LNCAP (cell line): ENCODE measurements at regions not wholly inside any gene's neighbourhood (a gene's known extent, or its start where the extent isn't known, plus 50 kb on each side); places are given as distances from the start of the nearest gene placed in this dataset.

Experiments
- TF ChIP-seq, protein P1 (sequence below): fragments of 450-650 bp; IDR thresholded peaks from 2 replicates; pipeline ENCODE4 v1.5.1; 2017; ENCODE audit warnings: mild to moderate bottlenecking

DNA sequence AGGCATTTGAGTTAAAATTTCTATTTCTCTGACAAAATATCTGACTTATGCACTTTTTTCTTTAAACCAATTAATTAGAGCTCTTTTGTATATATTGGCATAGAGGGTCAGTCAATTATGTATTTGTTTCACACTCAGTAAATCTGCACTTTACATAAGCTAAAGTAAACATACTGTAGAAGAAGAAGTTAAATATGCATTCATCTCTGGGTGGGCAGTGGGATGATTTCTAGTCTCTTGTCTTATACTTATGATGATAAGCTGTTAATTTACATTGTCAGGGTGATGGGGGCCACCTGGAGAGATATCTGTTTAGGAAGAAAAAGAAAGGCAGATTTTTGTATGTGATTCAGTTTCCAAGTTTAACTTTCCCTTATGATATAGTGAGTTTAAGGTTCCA lies 330.8 kb downstream of the IPO8 start:
- TF ChIP-seq, protein P1, sequence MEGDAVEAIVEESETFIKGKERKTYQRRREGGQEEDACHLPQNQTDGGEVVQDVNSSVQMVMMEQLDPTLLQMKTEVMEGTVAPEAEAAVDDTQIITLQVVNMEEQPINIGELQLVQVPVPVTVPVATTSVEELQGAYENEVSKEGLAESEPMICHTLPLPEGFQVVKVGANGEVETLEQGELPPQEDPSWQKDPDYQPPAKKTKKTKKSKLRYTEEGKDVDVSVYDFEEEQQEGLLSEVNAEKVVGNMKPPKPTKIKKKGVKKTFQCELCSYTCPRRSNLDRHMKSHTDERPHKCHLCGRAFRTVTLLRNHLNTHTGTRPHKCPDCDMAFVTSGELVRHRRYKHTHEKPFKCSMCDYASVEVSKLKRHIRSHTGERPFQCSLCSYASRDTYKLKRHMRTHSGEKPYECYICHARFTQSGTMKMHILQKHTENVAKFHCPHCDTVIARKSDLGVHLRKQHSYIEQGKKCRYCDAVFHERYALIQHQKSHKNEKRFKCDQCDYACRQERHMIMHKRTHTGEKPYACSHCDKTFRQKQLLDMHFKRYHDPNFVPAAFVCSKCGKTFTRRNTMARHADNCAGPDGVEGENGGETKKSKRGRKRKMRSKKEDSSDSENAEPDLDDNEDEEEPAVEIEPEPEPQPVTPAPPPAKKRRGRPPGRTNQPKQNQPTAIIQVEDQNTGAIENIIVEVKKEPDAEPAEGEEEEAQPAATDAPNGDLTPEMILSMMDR, result no peak

DNA sequence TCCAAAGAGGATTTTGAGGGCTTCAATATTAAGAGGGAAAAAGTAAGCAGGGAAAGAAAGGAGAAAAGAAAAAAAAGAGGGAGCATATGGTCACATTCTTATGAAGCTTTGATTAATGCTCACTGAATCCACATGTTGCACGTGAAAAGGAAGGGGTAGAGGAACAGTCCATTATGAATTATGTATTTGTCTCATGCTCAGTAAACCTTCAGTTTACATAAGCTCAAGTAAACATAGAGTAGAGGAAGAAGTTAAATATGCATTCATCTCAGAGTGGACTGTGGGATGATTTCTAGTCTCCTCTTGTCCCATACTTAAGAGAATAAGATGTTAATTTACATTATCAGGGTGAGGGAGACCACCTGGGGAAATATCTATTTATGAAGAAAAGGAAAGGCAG lies 334.5 kb downstream of the IPO8 start:
- TF ChIP-seq, protein P1, result no peak

GRCh38 chr12:30358671-30359070 lies 337.0 kb downstream of the IPO8 start:
- TF ChIP-seq, protein P1, result no peak

GRCh38 chr12:30357766-30358490 lies 337.7 kb downstream of the IPO8 start:
- TF ChIP-seq, protein P1, result no peak

GRCh38 chr12:30345744-30346471 lies 349.8 kb downstream of the IPO8 start:
- TF ChIP-seq, protein P1, result no peak

DNA sequence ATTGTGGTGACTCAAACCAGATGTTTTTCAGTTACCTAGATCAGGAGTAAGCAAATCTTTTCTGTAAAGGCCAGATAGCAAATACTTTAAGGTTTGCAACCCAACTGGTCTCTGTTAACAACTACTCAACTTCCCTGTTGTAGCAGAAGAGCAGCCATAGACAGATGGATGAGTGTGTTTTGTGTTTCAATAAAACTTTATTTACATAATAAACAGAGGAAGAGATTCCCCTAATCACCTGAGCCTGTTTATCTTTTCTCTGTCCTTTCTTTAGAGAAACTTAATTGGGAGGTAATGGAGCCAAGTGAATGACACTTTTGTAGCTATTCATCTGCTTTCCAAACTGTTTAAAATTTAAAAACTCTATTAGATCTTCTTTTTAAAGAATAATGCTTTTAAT lies 365.1 kb downstream of the IPO8 start:
- TF ChIP-seq, protein P1, result no peak

GRCh38 chr12:30329281-30329680 lies 366.4 kb downstream of the IPO8 start:
- TF ChIP-seq, protein P1, result no peak
